HG03175 (cell line): ENCODE measurements at regions not wholly inside any gene's neighbourhood (a gene's known extent, or its start where the extent isn't known, plus 50 kb on each side); places are given as distances from the start of the nearest gene placed in this dataset.

Source experiments
- ATAC-seq: cut with Tn5 transposase; IDR thresholded peaks from one replicate; pipeline ENCODE4 v1.9.1; 2021; ENCODE audit warnings: mild to moderate bottlenecking, moderate library complexity; ENCODE audit not compliant: unreplicated experiment

GRCh38 chr5:12419075-12419474 lies 514.8 kb upstream of the CTNND2 start:
- no peak for ATAC-seq

- ATAC-seq, result no peak
Observed at GRCh38 chr5:12413585-12413984, 509.3 kb upstream of the CTNND2 start.

- no peak for ATAC-seq
Observed at GRCh38 chr5:12413075-12413474, 508.8 kb upstream of the CTNND2 start.

GRCh38 chr5:12399868-12400267 lies 495.6 kb upstream of the CTNND2 start:
- ATAC-seq, result no peak

GRCh38 chr5:12392246-12392645 lies 488.0 kb upstream of the CTNND2 start:
- no peak for ATAC-seq

GRCh38 chr5:12385095-12385494 lies 480.8 kb upstream of the CTNND2 start:
- no peak for ATAC-seq

- ATAC-seq, result no peak
Observed at GRCh38 chr5:12384005-12384404, 479.8 kb upstream of the CTNND2 start.

- ATAC-seq, result no peak
Observed at GRCh38 chr5:12367973-12368372, 463.7 kb upstream of the CTNND2 start.

GRCh38 chr5:12360218-12360617 lies 456.0 kb upstream of the CTNND2 start:
- no peak for ATAC-seq

- no peak for ATAC-seq
Observed at GRCh38 chr5:12358371-12359090, 454.3 kb upstream of the CTNND2 start.

- ATAC-seq, result no peak
Observed at GRCh38 chr5:12357626-12358025, 453.4 kb upstream of the CTNND2 start.

GRCh38 chr5:12354686-12355085 lies 450.4 kb upstream of the CTNND2 start:
- ATAC-seq, result no peak

- ATAC-seq, result no peak
Observed at GRCh38 chr5:12343558-12343957, 439.3 kb upstream of the CTNND2 start.

- ATAC-seq, result no peak
Observed at GRCh38 chr5:12335938-12336337, 431.7 kb upstream of the CTNND2 start.

GRCh38 chr5:12332480-12332879 lies 428.2 kb upstream of the CTNND2 start:
- ATAC-seq, result no peak

GRCh38 chr5:12330993-12331588 lies 426.8 kb upstream of the CTNND2 start:
- no peak for ATAC-seq

GRCh38 chr5:12330381-12330780 lies 426.1 kb upstream of the CTNND2 start:
- no peak for ATAC-seq

- no peak for ATAC-seq
Observed at GRCh38 chr5:12323637-12324229, 419.5 kb upstream of the CTNND2 start.

GRCh38 chr5:12322042-12322441 lies 417.8 kb upstream of the CTNND2 start:
- ATAC-seq, result no peak

- no peak for ATAC-seq
Observed at GRCh38 chr5:12320331-12320730, 416.1 kb upstream of the CTNND2 start.

- no peak for ATAC-seq
Observed at GRCh38 chr5:12316812-12317211, 412.6 kb upstream of the CTNND2 start.

- ATAC-seq, result no peak
Observed at GRCh38 chr5:12315461-12315860, 411.2 kb upstream of the CTNND2 start.
